BE2C (cell line): ENCODE measurements at regions not wholly inside any gene's neighbourhood (a gene's known extent, or its start where the extent isn't known, plus 50 kb on each side); places are given as distances from the start of the nearest gene placed in this dataset.

Experiments
- DNase-seq: peaks from one replicate; pipeline ENCODE4 v3.0.0-alpha.2; 2020
- H3K27me3 ChIP-seq: fragments of 250-450 bp; sonication (Bioruptor Pico); 2 replicates; pipeline ENCODE4 v1.5.1; 2020; ENCODE audit warnings: mild to moderate bottlenecking
- H3K36me3 ChIP-seq: fragments of 250-450 bp; sonication (Bioruptor Pico); 2 replicates; pipeline ENCODE4 v1.5.1; 2020; ENCODE audit warnings: mild to moderate bottlenecking
- H3K4me1 ChIP-seq: fragments of 250-450 bp; sonication (Bioruptor Pico); 2 replicates; pipeline ENCODE4 v1.5.1; 2020
- H3K4me3 ChIP-seq: 2 replicates; pipeline ENCODE4 v1.5.1; 2011; ENCODE audit warnings: low read depth, low read length
- H3K9me3 ChIP-seq: fragments of 250-450 bp; sonication (Bioruptor Pico); 2 replicates; pipeline ENCODE4 v1.5.1; 2020
- TF ChIP-seq, protein P1 (sequence below): IDR thresholded peaks from 2 replicates; pipeline ENCODE4 v1.5.1; 2012; ENCODE audit warnings: mild to moderate bottlenecking, low read depth, low read length

DNA sequence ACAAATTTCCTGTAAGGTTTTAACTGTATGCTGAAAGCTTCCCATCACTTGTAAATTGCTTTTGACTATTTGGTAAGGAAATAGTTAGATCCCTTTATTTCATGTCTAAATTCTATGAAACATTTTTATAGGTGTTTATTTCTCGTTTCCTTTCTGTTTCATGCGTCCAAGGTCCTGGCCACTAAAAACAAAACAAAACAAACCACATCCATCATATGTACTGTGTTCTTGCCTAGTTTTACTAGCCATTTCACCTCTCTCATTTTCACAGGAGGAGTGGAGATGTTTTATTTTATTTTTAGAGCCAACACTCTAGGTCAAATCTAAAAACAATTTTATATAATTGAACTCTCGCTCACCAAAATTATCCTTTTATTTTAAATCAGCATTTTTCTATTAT lies 375.2 kb upstream of the CTSO start:
- H3K27me3 ChIP-seq, result no peaks in the 10 kb centered on the region
- no peaks in the 10 kb centered on the region for H3K9me3 ChIP-seq
- H3K4me1 ChIP-seq, result no peaks in the 10 kb centered on the region
- H3K4me3 ChIP-seq, result no peak overlapping the region
- no peaks in the 10 kb centered on the region for H3K36me3 ChIP-seq
- no peak for DNase-seq
- TF ChIP-seq, protein P1, sequence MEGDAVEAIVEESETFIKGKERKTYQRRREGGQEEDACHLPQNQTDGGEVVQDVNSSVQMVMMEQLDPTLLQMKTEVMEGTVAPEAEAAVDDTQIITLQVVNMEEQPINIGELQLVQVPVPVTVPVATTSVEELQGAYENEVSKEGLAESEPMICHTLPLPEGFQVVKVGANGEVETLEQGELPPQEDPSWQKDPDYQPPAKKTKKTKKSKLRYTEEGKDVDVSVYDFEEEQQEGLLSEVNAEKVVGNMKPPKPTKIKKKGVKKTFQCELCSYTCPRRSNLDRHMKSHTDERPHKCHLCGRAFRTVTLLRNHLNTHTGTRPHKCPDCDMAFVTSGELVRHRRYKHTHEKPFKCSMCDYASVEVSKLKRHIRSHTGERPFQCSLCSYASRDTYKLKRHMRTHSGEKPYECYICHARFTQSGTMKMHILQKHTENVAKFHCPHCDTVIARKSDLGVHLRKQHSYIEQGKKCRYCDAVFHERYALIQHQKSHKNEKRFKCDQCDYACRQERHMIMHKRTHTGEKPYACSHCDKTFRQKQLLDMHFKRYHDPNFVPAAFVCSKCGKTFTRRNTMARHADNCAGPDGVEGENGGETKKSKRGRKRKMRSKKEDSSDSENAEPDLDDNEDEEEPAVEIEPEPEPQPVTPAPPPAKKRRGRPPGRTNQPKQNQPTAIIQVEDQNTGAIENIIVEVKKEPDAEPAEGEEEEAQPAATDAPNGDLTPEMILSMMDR, result no peak

DNA sequence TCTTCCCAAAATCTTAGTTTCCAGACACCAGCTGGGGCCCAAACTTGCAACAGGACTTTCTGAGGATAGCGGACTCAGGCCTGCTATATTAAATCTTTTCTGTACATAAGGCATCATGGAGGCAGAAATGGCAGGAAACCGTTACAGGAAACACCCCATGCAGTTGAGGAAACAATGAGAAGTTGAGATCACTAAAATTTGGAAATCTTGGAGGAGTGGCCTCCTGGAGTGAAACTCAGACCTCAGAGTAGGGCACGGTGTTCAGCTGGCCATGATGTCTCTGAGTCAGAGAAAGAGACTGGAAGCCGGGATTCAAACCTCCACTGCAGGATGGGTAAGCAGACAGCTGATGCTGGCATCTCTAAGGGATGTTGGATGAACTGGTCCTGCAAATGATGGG lies 372.6 kb upstream of the CTSO start:
- no peaks in the 10 kb centered on the region for H3K9me3 ChIP-seq
- H3K36me3 ChIP-seq, result no peaks in the 10 kb centered on the region
- TF ChIP-seq, protein P1, result no peak
- no peak overlapping the region for H3K4me3 ChIP-seq
- no peak for DNase-seq
- H3K4me1 ChIP-seq, result no peaks in the 10 kb centered on the region
- no peaks in the 10 kb centered on the region for H3K27me3 ChIP-seq

DNA sequence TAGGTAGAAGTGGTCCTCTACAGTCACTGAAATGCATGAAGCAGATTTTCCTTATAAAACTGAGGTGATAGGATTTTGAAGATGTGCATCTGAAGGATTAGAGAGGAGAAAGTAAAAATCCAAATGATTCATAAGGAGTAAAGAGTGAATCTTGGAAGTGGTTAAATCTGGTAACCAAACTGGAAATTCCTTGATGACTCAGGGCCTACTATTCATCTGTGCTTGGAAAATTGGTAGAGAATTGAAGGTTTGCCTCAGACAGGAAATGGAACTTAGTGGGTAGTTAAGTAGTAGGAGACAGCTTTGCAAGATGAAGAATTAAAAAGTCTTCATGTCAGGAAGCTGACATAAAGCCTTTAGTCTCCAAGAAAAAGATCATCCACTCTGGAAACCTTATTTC lies 368.9 kb upstream of the CTSO start:
- TF ChIP-seq, protein P1, result no peak
- Histone ChIP-seq H3K4me1 (no peaks in the 10 kb centered on the region), H3K4me3 (no peak overlapping the region), H3K9me3 (no peaks in the 10 kb centered on the region), H3K27me3 (no peaks in the 10 kb centered on the region), H3K36me3 (no peaks in the 10 kb centered on the region)
- no peak for DNase-seq

DNA sequence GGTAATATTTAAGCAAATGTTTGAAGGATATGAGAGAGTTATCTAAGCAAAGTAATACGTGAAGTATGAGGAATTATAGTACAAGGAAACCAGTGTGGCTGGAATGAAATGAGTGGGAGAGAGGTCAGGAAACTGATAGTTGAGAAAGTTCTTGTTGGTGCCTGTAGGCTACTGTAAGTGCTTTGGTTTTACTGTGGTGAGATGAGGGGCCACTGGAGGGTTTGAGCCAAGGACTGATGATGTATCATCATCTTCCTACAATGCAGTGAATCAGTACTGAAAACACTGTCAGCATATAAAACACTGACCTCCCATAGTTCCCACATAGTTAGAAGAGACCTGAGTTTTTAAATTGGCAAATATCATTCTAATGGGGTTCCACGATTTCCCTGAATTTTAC lies 367.5 kb upstream of the CTSO start:
- H3K9me3 ChIP-seq, result no peaks in the 10 kb centered on the region
- no peaks in the 10 kb centered on the region for H3K27me3 ChIP-seq
- DNase-seq, result no peak
- H3K36me3 ChIP-seq, result no peaks in the 10 kb centered on the region
- TF ChIP-seq, protein P1, result no peak
- no peaks in the 10 kb centered on the region for H3K4me1 ChIP-seq
- no peak overlapping the region for H3K4me3 ChIP-seq

DNA sequence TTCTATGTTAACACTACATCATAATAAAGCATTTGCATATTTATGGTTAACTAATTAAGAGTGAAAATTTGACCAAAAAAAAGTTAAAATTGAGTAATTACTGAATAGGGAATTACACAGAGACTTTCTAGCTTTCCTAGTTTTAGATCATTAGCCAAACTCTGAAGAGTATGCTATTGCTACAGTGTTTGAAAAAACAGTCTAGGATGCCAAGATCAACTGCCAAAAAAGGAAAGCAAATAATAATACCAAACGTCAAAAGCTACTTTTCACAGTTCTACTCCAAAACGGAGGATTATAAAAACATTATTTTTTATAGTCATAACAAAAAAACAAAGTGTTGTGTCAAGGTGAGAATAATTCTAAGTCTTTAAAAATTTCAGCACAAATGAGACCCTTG lies 359.8 kb upstream of the CTSO start:
- TF ChIP-seq, protein P1, result no peak
- H3K27me3 ChIP-seq, result no peaks in the 10 kb centered on the region
- no peak for DNase-seq
- H3K9me3 ChIP-seq, result no peaks in the 10 kb centered on the region
- no peaks in the 10 kb centered on the region for H3K4me1 ChIP-seq
- no peaks in the 10 kb centered on the region for H3K36me3 ChIP-seq
- no peak overlapping the region for H3K4me3 ChIP-seq

DNA sequence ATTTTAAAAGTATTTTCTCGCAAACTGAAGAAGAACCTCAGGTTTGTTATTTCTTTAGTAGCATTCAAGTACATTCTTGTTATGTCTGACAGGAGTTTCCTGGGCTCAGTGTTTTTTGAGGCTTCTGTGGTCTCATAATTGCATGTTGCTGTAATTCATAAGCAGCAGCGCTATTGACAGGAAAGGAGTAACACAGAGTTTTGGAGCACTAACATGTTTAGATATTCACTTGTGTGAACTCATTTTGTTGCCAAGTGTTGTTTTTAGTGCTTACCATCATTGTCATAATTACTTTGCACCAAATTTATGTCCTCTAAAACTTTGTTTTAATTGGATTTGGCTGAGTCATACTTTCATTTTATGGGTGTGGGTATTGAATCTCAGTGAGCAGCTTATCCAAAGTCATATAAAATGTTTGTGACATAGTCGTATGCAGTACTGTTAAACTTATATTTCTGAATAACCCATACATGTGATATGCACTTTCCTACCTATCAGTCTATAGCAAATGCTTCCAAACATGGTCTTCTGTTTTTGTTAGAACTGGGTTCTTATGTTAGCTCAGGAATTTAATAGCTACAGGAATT lies 358.7 kb upstream of the CTSO start:
- Histone ChIP-seq H3K9me3 (no peaks in the 10 kb centered on the region), H3K27me3 (no peaks in the 10 kb centered on the region), H3K4me3 (no peak overlapping the region), H3K4me1 (no peaks in the 10 kb centered on the region), H3K36me3 (no peaks in the 10 kb centered on the region)
- TF ChIP-seq, protein P1, result no peak
- no peak for DNase-seq
